PFSK-1 (cell line): ENCODE measurements at regions not wholly inside any gene's neighbourhood (a gene's known extent, or its start where the extent isn't known, plus 50 kb on each side); places are given as distances from the start of the nearest gene placed in this dataset.

Experiments
- POLR2AphosphoS5 ChIP-seq: IDR thresholded peaks from 2 replicates; pipeline ENCODE4 v1.6.1; 2012; ENCODE audit warnings: low read depth, mild to moderate bottlenecking, control low read depth, low read length, moderate library complexity
- SIN3A ChIP-seq: IDR thresholded peaks from 2 replicates; pipeline ENCODE4 v1.6.1; 2012; ENCODE audit warnings: mild to moderate bottlenecking, low read length, moderate library complexity, borderline replicate concordance; ENCODE audit not compliant: insufficient read depth
- TAF1 ChIP-seq: IDR thresholded peaks from 2 replicates; pipeline ENCODE4 v1.6.1; 2012; ENCODE audit warnings: low read length, control low read depth, borderline replicate concordance; ENCODE audit not compliant: insufficient read depth
- TF ChIP-seq, protein P1 (sequence below), 2 experiments: IDR thresholded peaks; 2 replicates each; pipeline versions ENCODE4 v1.6.1 to v1.8.0; 2011 to 2012; ENCODE audit warnings: low read depth in 2 of 2, low read length in 2 of 2, control low read depth in 1 of 2, inconsistent platforms in 1 of 2, mild to moderate bottlenecking in 1 of 2, moderate library complexity in 1 of 2; ENCODE audit not compliant: insufficient read depth in 1 of 2

DNA sequence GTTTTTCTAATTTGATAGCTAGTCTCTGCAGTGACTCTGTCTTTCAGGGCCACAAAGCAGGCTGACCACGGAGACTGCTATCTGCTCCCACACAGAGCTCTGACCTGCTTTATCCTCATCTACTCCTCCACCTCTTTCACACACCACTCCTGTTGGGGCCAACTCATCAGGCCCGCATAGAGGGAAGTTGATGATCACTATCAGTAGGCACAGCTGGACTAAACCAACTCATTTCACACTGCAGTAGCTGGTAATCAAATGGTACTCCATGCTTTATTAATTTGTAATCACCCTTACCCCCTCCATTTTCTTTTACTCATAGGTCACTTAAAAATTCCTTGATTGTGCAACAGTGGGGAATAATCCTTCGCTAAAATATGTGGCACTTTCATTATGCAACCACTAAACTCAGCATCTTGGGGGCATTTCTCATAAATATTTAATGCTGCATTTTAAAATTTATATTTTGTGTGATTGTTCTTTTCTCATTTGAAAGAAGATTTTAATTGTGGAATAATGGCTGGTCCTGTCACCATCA lies 249.8 kb upstream of the GCFC2 start:
- TF ChIP-seq POLR2AphosphoS5 (no peak), TAF1 (no peak), SIN3A (no peak)
- TF ChIP-seq, protein P1, sequence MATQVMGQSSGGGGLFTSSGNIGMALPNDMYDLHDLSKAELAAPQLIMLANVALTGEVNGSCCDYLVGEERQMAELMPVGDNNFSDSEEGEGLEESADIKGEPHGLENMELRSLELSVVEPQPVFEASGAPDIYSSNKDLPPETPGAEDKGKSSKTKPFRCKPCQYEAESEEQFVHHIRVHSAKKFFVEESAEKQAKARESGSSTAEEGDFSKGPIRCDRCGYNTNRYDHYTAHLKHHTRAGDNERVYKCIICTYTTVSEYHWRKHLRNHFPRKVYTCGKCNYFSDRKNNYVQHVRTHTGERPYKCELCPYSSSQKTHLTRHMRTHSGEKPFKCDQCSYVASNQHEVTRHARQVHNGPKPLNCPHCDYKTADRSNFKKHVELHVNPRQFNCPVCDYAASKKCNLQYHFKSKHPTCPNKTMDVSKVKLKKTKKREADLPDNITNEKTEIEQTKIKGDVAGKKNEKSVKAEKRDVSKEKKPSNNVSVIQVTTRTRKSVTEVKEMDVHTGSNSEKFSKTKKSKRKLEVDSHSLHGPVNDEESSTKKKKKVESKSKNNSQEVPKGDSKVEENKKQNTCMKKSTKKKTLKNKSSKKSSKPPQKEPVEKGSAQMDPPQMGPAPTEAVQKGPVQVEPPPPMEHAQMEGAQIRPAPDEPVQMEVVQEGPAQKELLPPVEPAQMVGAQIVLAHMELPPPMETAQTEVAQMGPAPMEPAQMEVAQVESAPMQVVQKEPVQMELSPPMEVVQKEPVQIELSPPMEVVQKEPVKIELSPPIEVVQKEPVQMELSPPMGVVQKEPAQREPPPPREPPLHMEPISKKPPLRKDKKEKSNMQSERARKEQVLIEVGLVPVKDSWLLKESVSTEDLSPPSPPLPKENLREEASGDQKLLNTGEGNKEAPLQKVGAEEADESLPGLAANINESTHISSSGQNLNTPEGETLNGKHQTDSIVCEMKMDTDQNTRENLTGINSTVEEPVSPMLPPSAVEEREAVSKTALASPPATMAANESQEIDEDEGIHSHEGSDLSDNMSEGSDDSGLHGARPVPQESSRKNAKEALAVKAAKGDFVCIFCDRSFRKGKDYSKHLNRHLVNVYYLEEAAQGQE (IDR thresholded peaks at IDR 0.05; ENCODE audit: insufficient read depth in 1 of 2, low read depth in 2 of 2, low read length in 2 of 2) = no peak
